GM04504 (cell line): ENCODE measurements at regions not wholly inside any gene's neighbourhood (a gene's known extent, or its start where the extent isn't known, plus 50 kb on each side); places are given as distances from the start of the nearest gene placed in this dataset.

Experiments used
- DNase-seq: peaks from one replicate; pipeline ENCODE4 v3.0.0-alpha.2; 2012; ENCODE audit warnings: low read depth

DNA sequence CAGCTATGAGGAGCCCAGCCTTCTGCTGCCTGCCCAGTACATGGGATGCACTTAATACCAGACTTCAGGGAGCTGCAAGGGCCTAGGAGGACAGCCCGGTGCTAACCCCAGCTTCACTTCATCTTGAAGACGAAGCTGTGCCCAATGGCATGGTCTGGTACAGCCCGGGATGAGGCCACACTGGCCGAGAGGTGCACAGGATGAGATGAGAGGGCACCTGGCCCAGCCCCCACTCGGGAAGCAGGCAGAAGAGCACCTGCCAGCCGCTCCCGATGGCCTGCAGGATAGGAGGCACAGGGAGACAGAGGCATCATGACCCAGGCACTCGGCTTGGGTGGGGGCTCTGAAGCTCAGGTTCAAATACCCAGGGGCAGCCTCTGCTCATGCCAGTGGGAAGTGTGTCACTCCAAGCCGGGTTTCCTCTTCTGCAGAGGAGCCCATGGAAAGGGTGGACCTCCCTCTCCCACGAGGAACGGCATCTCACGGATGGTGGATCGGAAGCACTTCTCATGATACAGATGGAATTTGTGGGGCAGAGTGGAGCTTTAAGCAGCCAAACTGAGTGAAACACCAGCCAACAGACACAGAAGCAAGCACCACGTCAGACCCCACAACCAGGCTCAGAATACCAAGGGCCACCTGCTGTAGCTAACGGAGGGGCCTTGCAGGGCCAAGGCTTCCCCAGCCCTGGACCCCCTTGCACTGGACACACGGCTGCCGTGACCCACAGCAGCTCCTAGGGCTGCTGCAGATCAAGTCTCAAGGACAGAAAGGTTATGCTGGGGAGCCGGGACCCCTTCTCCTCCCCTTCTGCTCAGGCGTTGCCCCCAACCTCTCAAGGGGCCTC lies 875.2 kb downstream of the BRD1 start:
- no peak for DNase-seq

GRCh38 chr22:48951836-48952235 lies 875.8 kb downstream of the BRD1 start:
- no peak for DNase-seq

- DNase-seq, result no peak
These were observed 877.3 kb downstream of the BRD1 start for GRCh38 chr22:48950151-48950915.

DNA sequence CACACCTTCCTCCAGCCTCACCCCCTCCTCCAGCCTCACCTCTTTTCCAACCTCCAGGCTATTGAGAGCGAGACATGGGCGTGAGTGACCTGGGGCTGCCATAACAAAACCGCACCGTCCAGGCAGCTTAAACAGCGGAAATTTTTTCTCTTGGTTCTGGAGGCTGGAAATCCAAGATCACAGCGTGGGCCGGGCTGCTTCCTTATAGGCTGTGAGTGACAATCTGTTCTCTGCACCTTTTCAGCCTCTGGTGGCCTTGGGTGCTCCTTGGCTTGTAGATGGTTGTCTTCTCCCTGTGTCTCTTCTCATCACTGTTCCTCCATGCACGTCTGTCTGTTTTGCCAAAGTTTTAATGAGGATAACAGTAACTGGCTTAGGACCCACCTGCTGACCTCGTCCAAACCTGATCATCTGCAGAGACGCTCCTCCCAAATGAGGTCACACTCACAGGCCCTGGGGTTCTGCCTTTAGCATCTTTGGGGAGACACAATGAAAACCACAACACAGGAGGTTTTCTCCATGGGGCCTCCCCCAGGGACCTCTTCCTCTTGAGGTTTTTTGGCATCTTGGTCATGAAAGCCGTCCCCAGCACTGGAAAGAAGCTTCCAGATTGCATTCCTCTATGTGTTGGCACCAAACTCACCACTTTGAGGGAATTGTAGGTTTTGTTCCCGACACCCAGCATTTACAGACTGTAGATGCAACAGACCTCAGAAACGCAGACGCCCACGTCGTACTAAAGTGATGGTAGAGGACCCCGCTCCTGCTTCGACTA lies 878.1 kb downstream of the BRD1 start:
- DNase-seq, result no peak

DNA sequence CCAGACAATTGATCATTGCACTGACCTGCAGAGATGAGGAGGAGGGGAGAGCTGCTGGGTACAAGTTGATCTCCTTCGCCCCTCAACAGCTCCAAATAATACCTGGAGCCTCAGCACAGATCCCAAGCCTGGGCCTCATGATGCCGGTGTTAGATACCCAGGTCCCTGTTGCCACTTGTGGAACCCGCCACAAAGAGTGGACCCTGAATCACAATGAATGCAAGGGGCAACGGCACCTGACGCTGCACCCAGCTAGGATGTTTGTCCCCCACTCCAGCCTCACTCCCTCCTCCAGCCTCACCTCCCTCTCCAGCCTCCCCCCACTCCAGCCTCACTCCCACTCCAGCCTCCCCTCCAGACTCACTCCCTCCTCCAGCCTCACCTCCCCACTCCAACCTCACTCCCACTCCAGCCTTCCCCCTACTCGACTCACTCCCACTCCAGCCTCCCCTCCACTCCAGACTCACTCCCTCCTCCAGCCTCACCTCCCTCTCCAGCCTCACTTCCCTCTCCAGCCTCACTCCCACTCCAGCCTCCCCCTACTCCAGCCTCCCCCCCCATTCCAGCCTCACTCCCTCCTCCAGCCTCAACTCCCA lies 879.0 kb downstream of the BRD1 start:
- DNase-seq, result no peak

DNA sequence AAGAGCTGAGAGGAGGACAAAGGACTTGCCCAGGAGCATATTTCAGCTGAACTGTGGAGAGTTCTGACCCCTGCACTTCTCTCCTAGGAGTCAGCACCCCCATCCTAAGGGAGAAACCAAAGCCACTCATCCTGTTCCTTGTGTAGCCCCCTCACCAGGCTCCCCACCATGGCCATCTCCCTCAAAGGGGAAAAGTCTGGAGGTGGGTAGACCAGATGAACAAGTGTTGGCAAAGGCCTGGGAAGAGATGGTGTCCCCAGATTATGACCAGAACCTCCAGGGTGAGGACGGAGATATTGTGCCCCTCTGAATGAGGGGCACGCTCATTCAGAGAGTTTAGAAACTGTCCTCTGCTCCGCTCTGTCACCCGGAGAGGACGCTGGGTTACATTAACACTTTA lies 880.0 kb downstream of the BRD1 start:
- DNase-seq, result no peak

DNA sequence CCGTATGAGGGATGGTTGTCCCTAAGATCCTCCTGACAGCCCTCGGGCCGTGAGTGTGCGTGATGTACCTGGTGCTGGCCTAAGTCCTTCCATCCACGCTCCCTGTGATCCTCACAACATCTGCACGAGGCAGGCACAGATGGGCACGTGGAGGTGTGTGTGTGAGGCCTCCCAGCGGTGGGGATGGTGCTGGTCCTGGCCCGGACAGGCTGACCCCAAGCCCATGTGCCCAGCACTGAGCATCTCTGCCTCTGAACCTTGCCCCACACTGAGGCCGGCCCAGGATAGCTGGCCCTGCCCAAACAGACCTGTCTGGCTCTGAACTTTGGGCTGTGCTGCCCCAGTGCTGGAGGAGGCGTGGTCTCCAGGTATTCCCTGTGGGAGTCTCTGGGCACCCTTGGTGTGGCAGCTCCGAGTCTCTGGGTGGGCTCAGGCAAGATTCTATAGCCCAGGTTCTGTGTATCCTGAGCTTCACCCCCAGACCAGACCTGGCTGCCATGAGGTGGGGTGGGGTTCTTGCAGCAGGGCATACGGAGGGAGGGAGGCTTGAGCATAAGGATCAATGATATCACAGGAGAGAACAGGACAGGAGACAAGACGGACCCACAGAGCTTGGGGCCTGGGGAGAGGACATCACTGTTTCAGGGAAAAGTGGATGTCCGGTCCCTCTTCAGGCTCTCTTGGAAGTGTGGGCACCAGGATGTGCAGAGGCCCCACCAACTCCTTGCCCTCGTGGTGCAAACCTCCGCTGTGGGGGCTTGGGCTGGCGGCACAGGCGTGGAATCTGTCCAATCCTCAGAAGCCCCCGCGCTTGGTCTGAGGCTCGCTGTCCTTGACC lies 881.8 kb downstream of the BRD1 start:
- no peak for DNase-seq

DNA sequence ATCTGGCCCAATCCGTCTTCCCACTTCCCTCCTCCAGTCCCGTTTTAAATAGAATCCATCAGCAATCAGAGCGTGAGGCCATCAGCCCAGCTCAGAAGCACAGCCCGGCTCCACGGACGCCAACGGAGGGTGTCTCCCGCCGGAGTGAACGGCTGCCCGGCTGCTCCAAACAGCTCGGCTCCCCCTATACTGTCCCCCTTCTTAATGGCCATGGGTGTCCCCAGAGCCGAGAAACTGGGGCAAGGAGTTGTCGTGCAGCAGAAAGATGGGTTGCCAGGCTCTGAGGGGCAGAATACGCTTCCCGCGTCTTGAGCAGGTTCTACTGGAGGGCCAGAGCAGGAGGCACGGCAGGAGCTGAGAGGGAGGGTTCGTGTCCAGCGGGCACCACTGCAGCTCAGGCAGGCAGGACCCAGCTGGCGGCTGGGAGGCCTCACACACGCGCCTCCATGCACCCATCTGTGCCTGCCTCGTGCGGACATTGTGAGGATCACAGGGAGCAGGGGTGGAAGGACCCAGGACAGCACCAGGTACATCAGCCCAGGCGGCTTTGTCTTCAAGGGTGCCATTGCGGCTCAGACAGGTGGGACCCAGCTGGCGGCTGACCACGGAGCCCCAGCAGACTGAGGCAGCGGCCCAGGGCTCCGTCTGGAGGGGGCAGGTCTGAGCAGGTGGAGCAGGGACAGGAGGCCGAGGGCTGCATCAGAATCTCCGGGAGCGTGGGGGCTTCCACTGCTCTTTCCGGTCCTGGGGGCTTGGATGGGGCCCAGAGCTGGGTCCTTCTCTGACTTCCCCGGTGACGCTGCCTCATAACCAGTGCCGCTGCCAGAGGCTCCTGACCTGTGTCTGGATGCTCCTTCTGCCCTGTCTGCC lies 882.7 kb downstream of the BRD1 start:
- DNase-seq, result no peak

DNA sequence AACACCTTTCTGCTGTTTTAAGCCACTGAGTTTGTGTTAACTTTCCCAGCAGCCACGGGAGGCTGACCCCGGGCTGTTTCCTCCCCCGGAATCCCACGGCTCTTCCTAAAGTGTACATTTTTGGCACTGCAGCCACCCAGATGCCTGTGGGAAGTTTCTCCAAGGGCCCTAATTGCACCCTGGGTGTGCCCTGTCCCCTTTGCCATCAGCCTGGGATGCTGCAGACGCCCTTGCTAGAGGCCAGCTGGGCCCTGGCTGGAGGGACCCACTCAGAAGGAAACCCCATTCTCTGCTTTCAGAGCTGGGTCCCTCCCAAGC lies 883.3 kb downstream of the BRD1 start:
- DNase-seq, result no peak

GRCh38 chr22:48943567-48944432 lies 883.9 kb downstream of the BRD1 start:
- DNase-seq, result no peak

- DNase-seq, result no peak
These were observed 884.7 kb downstream of the BRD1 start for GRCh38 chr22:48942698-48943566.

DNA sequence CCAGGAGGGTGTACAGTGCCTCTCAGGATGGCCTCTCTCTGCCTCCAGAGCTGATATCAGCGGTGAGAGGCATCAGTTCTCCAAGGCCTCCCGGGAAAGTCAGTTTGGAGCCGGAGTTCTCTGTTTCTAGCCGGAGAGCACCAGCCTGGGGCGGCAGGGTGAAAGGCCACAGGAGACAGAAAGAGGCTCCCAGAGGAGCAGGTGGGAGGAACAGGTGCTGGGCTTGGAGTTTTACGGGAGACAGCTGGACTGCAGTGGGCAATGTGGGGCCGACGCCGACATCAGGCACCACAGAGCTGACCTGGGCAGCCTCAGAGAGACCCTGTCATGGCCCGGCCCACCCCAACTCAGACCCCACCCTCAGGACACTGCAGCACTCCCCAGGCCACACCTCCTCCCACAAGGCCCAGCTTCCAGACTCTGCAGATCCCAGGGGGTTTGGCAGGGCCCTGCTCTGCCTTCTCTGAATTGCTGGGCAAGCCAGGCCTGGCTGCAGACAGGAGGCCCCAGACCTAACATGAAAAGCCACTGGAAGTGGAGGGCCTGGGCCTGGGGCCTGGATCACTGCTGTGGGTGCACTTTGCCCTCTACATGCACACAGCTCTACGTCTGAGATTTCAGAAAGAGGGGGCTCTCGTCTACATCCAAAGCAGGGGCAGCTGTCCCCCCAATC lies 885.6 kb downstream of the BRD1 start:
- DNase-seq, result no peak

- DNase-seq, result no peak
These were observed 886.4 kb downstream of the BRD1 start for GRCh38 chr22:48941033-48941902.

GRCh38 chr22:48940266-48941032 lies 887.2 kb downstream of the BRD1 start:
- no peak for DNase-seq

DNA sequence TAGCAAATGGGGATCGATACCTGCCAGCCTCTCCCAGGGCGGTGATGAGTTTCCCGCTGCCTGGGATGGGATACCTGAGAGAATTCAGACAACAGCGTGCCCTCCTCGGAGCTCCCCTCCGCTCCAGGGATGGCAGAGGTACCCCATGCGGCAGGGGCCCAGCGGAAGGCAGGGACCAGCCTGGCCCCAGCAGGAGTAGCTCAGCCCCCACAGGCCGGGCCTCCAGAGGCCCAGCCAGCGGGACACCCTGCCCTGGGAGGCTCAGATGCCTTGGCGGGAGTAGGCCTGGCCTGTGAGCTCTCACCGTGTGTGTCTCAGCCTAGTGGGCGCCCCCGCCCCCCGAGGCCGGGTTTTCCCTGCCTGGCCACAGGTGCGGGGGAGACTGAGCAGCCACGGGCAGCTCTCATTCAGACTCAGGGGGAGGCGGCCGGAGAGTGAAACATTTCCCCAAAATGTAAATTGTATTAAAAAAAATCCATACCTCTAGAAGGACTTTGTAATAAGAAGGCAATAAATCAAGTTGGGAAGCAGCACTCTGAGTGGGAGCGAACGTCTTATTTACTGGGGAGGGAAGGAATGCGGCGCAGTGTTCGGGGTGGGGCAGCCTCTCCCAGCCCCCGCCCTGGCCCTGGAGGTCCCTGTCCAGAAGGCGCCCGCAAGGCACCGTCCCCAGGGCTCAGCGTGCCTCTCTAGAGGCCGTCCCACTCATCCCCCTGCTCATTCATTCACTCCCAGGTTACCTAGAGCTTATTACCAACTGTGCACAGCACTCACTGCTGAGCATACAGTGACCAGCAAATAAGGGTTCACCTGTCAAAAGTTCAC lies 888.0 kb downstream of the BRD1 start:
- no peak for DNase-seq
